Urothelium cell line (cell line): ENCODE measurements at regions not wholly inside any gene's neighbourhood (a gene's known extent, or its start where the extent isn't known, plus 50 kb on each side); places are given as distances from the start of the nearest gene placed in this dataset.
"Not testable (repeated sequence)": the region's sequence is repeated elsewhere in the genome, so short reads cannot be mapped to it uniquely, and the experiment has no call there.

Experiments
- DNase-seq: peaks from one replicate; pipeline ENCODE4 v3.0.0; 2011; ENCODE audit warnings: low spot score, mixed read lengths
- FAIRE-seq: peaks from 2 replicates; lab custom pipeline; 2011; peaks lifted over from hg19 to GRCh38; lab: Jason Lieb, UNC

- DNase-seq: no peak
- FAIRE-seq: no peak
Observed at GRCh38 chr5:36421256-36421655, 119.6 kb upstream of the RANBP3L start.

GRCh38 chr5:36422952-36423351, 121.2 kb upstream of the RANBP3L start:
- FAIRE-seq (no peak), DNase-seq (no peak)

GRCh38 chr5:36423578-36424307, 122.0 kb upstream of the RANBP3L start:
- FAIRE-seq (no peak), DNase-seq (no peak)

- FAIRE-seq: not testable (repeated sequence)
Observed at GRCh38 chr5:36426070-36426469, 124.4 kb upstream of the RANBP3L start.

GRCh38 chr5:36435516-36435915, 133.8 kb upstream of the RANBP3L start:
- FAIRE-seq: peak; percentile 9
- DNase-seq: no peak

More at GRCh38 chr5:36426070-36426469, 124.4 kb upstream of the RANBP3L start:
- not testable (repeated sequence) for DNase-seq

GRCh38 chr5:36436306-36436705, 134.6 kb upstream of the RANBP3L start:
- FAIRE-seq: no peak

GRCh38 chr5:36438765-36439561, 137.3 kb upstream of the RANBP3L start:
- FAIRE-seq: no peak

More at GRCh38 chr5:36436306-36436705, 134.6 kb upstream of the RANBP3L start:
- no peak for DNase-seq

GRCh38 chr5:36440300-36440699, 138.6 kb upstream of the RANBP3L start:
- no peak for DNase-seq
- FAIRE-seq: no peak

More at GRCh38 chr5:36438765-36439561, 137.3 kb upstream of the RANBP3L start:
- no peak for DNase-seq

GRCh38 chr5:36441280-36441679, 139.6 kb upstream of the RANBP3L start:
- DNase-seq (no peak), FAIRE-seq (no peak)

GRCh38 chr5:36442352-36442751, 140.7 kb upstream of the RANBP3L start:
- FAIRE-seq (no peak), DNase-seq (no peak)

- FAIRE-seq: no peak
Observed at GRCh38 chr5:36442796-36443195, 141.1 kb upstream of the RANBP3L start.

GRCh38 chr5:36443941-36444340, 142.2 kb upstream of the RANBP3L start:
- FAIRE-seq: no peak

More at GRCh38 chr5:36442796-36443195, 141.1 kb upstream of the RANBP3L start:
- DNase-seq: no peak

GRCh38 chr5:36444582-36445418, 143.1 kb upstream of the RANBP3L start:
- DNase-seq (no peak), FAIRE-seq (no peak)

More at GRCh38 chr5:36443941-36444340, 142.2 kb upstream of the RANBP3L start:
- no peak for DNase-seq

GRCh38 chr5:36447776-36448175, 146.1 kb upstream of the RANBP3L start:
- no peak for DNase-seq
- FAIRE-seq: no peak

GRCh38 chr5:36450229-36451014, 148.7 kb upstream of the RANBP3L start:
- FAIRE-seq (peak; percentile 86), DNase-seq (no peak)

GRCh38 chr5:36452424-36453006, 150.8 kb upstream of the RANBP3L start:
- FAIRE-seq (no peak), DNase-seq (no peak)

GRCh38 chr5:36457511-36458270, 148.7 kb upstream of the SLC1A3 start:
- peak; percentile 79 for FAIRE-seq
- DNase-seq: peak; percentile 88

GRCh38 chr5:36458746-36459145, 147.7 kb upstream of the SLC1A3 start:
- DNase-seq (no peak), FAIRE-seq (no peak)
